ENCODE measurements at regions not wholly inside any gene's neighbourhood (a gene's known extent, or its start where the extent isn't known, plus 50 kb on each side); places are given as distances from the start of the nearest gene placed in this dataset.
"Not testable (repeated sequence)": the region's sequence is repeated elsewhere in the genome, so short reads cannot be mapped to it uniquely, and the experiment has no call there.

DNA sequence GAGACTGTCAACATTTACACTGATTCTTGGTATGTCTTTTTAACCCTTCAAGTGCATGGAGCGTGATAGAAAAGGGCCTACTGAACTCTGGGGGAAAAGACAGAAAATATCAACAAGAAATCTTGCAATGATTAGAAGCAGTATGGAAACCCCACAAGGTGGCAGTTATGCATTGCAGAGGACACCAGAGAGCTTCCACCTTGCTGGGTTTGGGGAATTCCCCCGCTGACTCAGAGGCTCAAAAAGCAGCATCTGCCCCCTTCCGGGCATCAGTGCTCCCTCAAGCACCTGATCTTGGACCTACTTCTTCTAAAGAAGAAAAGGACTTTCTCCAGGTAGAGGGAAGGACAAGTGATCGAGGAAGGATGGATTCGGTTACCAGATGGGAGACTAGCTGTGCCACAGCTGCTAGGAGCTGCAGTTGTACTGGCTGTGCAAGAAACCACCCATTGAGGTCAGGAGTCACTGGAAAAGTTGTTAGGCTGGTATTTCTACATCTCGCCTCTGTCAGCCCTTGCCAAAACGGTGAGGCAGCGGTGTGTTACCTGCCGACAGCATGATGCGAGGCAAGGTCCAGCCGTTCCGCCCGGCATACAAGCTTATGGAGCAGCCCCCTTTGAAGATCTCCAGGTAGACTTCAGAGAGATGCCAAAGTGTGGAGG, 102.8 kb upstream of the OSBPL11 start:
- DNase-seq, result peak; percentile 46

DNA sequence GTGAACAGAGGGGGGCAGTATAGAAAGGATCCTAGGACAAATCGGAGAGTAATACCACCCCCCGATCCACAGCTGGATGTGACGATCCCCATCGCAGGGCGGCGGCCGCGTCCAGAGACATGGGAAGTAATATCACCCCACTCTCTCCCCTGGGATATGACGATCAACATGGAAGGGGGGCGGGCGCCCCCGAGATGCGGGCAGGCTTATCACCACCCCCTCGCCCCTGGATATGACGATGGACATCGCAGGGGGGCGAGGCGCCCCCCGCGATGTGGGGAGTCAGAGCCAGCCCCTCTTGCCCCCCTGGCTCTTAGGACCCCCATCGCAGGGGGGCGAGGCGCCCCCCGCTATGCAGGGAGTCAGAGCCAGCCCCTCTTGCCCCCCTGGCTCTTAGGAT, 120.4 kb upstream of the OSBPL11 start:
- no peak for DNase-seq

DNA sequence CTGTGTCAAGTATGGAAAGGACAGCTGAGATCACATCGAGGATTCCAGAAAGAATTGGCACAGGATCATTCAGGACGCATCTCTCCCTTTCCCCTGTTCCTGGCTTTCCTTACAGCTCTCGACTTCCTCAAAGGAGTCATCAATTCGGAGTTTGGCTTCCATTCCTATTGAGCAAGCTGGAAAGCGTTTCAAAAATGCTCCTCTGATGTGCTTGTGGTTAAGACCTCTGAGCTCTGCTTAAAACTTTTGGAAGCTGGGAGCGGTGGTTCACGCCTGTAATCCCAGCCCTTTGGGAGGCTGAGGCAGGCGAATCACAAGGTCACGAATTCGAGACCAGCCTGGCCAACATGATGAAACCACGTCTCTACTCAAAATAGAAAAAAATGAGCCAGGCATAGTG, 136.9 kb upstream of the OSBPL11 start:
- not testable (repeated sequence) for DNase-seq

DNA sequence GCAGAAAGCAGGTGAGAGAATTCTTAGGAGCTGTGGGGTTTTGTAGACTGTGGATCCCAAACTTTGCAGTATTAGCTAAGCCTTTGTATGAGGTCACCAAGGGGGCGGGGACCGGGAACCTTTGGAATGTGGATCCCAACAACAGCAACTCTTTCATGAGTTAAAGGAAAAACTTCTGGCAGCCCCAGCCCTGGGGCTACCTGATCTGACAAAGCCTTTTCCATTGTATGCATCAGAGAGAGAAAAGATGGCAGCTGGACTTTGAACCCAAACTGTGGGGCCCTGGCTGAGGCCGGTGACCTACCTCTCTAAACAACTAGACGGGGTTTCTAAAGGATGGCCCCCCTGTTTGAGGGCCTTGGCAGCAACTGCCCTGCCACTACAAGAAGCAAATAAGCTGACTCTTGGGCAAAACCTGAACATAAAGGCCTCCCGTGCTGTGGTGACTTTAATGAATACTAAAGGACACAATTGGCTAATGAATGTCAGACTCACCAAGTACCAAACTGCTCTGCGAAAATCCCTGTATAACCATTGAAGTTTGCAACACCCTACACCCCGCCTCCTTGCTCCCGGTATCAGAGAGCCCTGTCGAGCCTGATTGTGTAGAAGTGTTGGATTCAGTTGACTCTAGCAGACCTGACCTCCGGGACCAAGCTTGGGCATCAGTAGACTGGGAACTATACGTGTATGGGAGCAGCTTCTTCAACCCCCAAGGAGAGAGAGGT, 146.9 kb upstream of the OSBPL11 start:
- DNase-seq, result not testable (repeated sequence)

DNA sequence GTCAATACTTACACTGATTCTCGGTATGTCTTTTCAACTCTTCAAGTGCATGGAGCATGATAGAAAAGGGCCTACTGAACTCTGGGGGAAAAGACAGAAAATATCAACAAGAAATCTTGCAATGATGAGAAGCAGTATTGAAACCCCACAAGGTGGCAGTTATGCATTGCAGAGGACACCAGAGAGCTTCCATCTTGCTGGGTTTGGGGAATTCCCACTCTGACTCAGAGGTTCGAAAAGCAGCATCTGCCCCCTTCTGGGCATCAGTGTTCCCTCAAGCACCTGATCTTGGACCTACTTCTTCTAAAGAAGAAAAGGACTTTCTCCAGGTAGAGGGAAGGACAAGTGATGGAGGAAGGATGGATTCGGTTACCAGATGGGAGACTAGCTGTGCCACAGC, 147.5 kb upstream of the OSBPL11 start:
- peak; percentile 52 for DNase-seq

DNA sequence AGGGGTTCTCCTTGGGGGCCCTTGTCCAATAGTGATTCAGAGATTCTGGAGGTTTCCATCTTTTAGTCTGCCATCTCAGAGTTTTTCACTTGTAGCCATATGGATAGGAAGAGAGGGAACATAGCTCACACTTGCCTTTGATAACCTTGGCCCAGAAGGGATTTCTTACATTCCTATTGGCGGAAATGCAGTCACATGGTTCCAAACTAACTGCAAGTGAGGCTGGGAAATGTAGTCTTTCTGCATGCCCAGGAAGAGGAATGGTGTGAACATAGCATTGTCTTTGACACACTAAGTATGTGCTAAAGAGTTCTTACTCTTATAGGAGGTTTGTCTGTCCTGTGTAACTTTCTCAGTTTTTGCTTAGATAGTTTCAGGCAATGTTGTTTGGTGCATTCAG, 161.8 kb upstream of the OSBPL11 start:
- DNase-seq, result not testable (repeated sequence)

- DNase-seq, result not testable (repeated sequence)
Measured at GRCh38 chr3:125758641-125759130, 163.4 kb upstream of the OSBPL11 start.

DNA sequence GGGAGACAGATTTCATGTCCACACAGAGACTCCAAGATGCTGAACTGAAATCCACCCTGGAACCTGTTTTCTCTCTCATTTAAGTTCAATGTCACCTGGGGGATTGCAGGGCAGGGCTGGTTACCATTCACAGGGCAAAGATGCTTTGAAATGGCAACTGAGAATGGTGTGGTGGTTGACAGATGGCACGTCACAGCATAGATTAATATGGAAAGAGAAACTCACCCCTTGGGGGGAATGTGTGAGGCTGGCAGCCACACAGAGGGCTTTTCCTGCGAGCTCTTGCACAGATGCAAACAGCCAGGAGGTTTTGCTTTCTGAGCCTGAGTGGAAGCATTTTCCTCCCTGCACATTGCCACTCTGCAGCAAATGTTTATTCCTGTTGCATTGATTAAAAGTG, 167.3 kb upstream of the OSBPL11 start:
- not testable (repeated sequence) for DNase-seq

DNA sequence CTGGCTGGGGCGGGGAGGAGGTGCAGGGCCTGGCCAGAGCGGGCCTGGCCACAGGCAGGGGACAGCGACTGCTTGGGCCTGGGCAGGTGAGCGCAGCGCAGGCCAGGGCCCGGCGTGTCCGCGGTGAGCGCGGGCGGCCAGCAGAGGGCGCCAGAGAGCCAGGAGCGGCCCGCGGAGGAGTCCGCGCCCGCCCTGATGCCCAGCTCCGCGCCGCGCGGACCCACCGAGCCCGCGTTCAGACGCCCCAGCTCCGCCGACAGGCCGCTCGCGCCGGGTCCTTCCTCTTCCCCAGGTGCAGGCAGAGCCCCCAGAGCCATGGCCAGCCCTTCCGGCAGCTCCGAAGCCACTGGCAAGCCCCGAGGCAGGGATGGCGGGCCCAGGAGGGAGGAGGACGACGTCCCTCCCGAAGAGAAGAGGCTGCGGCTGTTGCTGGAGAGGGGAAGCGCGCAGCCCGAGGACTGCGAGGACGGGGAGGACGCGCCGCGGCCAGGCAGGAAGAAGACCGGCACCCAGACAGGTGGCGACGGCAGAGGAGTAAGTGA, 171.1 kb upstream of the OSBPL11 start:
- peak; percentile 50 for DNase-seq

GRCh38 chr3:125766931-125767330, 171.6 kb upstream of the OSBPL11 start:
- DNase-seq, result not testable (repeated sequence)

- no peak for DNase-seq
Measured at GRCh38 chr3:125767641-125768040, 172.3 kb upstream of the OSBPL11 start.

DNA sequence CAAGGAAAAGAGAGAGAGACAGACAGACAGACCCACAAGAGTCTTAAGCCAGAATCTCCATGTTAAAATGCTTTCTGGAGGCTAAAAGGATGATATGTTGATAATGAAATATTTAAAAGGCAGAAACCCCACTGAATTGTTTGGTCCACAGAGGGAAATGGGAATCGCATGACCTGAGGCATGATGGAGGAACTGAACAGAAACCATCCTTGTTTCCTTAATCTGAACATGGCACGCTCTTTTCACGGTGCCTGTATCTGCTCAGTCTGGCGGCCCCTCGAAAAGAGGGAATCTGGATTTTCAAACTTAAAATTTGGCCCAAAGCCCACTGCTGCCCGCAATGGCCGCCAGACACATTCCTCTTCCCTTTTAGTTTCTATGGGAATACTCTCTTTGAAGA, 173.5 kb upstream of the OSBPL11 start:
- DNase-seq, result not testable (repeated sequence)

DNA sequence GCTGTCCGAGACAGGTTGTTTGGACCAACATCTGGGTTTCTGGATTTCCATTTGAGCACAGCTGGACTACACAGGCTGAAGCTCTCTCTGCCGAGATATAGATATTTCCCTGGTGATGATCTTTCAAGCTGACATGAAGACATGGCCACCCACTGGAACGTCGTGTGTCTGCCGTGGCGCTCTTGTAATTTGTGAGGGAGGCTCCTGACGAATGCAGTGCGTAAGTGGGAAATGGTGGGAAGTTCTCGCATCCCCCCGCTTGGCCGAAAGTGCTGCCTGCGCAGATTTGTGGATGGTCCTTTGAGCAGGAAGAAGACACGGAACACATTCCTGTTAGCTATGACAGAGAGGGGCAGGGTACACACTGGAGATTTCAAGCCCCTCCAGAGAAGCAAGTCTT, 176.2 kb upstream of the OSBPL11 start:
- DNase-seq, result not testable (repeated sequence)

DNA sequence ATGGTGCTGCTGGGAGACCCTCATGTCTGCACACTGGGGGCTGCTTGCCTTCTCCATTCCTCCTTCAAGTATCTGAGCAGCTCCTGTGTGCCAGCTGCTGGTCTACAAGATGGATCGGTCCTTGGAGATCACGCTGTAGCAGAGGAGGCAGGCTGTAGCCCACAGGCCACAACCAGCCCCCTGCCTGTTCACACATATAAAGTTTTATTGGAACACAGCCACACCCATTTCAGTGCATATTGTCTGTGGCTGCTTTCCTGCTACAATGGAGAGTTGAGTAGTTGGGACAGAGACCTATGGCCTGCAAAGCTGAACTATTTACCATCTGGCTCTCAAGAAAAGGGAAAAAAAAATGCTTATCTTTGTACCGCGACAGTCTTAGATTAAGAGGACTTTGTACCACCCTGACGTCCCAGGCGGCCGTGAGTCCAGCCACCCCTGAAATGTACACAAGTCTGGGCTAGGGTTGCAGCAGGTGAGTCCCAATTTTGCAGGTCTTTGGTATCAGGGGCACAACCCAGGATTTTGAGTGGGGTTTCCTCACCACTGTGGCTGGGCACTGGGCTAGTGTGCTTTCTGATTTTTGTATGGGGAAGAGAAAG, 179.2 kb upstream of the OSBPL11 start:
- not testable (repeated sequence) for DNase-seq

DNA sequence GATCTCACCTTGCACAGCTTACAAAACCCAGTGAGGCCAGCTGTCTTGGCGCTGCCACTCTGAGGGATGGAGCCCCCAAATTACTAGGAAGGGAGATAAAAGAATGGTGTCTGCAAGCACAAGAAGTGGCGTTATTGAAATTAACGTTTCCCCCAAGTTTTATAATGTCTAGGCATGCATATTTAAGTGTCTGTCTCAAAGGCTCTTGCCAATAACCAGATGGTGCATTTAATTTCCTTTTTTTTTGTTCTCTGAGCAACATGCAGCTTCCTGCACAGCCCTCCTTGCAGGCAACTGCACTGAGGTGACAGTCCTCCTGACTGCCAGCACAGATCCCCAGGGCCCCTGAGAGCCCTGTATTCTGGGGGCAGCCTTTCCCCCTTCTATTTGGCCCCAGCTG, 179.8 kb upstream of the OSBPL11 start:
- DNase-seq, result not testable (repeated sequence)

DNA sequence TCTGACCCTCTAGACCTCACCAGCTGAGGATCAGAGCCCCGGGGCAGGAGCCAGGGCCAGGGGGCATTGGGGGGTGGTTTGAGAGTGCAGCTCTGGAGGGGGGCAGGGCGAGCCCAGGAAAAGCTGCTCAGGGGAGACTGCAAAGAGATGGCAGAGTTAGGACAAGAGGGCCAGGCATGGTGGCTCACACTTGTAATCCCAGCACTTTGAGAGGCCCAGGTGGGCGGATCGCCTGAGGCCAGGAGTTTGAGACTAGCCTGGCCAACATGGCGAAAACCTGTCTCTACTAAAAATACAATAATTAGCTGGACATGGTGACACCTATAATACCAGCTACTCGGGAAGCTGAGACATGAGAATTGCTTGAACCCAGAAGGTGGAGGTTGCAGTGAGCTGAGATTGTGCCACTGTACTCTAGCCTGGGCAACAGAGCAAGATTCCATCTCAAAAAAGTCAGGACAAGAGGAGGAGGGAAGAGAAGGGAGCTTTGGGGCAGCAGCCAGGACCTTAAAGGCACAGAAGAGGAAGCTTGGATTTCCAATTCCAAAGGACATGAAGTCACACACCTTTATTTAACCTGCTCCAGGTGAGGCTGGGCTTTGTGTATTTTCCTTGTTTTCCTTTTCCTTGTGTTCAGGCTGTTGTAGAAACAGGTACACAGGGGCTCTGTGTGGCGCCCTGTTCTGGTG, 180.5 kb upstream of the OSBPL11 start:
- not testable (repeated sequence) for DNase-seq

DNA sequence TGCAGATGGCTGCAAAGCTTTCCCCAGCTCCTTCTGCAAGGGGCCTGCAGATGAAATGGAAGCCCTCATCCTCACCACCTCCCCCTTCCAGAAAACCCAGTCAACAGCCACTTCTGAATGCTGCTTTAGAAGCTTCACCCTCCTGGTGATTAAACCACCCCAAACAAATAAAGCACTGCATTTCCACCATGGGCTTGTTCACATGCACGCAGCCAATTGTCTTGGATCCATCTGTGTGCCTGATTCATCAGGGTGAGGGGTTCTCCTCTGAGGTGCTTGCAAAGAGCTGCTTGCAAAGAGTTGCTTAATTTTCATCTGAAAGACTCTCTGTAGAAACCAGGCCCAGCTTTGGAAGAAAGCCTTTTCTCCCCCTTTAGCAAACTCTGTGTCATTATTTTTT, 184.0 kb upstream of the OSBPL11 start:
- not testable (repeated sequence) for DNase-seq

GRCh38 chr3:125779918-125780317, 184.6 kb upstream of the OSBPL11 start:
- DNase-seq, result not testable (repeated sequence)

- DNase-seq, result not testable (repeated sequence)
Measured at GRCh38 chr3:125781678-125782077, 186.4 kb upstream of the OSBPL11 start.

DNA sequence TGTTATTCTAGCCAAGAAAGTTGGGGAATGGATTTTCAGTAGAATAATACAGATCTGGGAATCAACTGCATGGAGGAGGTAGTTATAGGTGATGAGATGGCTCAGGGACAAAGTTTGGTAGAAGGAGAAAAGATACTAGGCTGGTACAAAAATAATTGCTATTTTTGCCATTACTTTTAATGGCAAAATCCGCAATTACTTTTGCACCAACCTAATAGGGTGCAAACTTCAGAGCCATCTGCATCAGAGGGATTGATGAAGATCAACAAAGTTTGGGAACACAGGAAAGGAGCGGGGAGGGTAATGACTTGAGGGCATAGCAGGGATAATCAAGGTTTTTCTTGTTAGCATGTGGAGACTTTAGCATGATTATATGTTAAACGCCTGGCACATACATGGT, 178.7 kb upstream of the ROPN1B start:
- not testable (repeated sequence) for DNase-seq

- DNase-seq, result not testable (repeated sequence)
Measured at GRCh38 chr3:125791021-125791420, 178.0 kb upstream of the ROPN1B start.

- not testable (repeated sequence) for DNase-seq
Measured at GRCh38 chr3:125810010-125810409, 159.0 kb upstream of the ROPN1B start.

- DNase-seq, result peak; percentile 72
Measured at GRCh38 chr3:125822175-125822574, 146.8 kb upstream of the ROPN1B start.
